ENCODE measurements at regions not wholly inside any gene's neighbourhood (a gene's known extent, or its start where the extent isn't known, plus 50 kb on each side); places are given as distances from the start of the nearest gene placed in this dataset.

- Histone ChIP-seq H3K27ac (no peak overlapping the region), H3K9me3 (no peaks in the 10 kb centered on the region), H3K4me1 (no peaks in the 10 kb centered on the region), H3K4me3 (no peak overlapping the region), H3K36me3 (no peaks in the 10 kb centered on the region), H3K27me3 (no peaks in the 10 kb centered on the region)
- no peak for TF ChIP-seq CTCF (IDR thresholded peaks at IDR 0.05)
- TF ChIP-seq POLR2A (IDR thresholded peaks at IDR 0.05) = no peak
- no peak for TF ChIP-seq POLR2AphosphoS5 (IDR thresholded peaks at IDR 0.05)
- TF ChIP-seq EP300 (IDR thresholded peaks at IDR 0.05) = no peak
- ATAC-seq = no peak
Observed at GRCh38 chr14:38786921-38787320, 316.1 kb downstream of the SEC23A start.

GRCh38 chr14:38777401-38777800, 325.6 kb downstream of the SEC23A start:
- no CpG with 5 or more reads among the region's 1 CpG for WGBS, 2 donors (ENCODE audit: low coverage in 1 of 2)
- Histone ChIP-seq H3K36me3 (no peaks in the 10 kb centered on the region), H3K4me1 (no peaks in the 10 kb centered on the region), H3K4me3 (no peak overlapping the region), H3K27me3 (no peaks in the 10 kb centered on the region), H3K9me3 (no peaks in the 10 kb centered on the region), H3K27ac (no peak overlapping the region)
- no peak for TF ChIP-seq POLR2AphosphoS5 (IDR thresholded peaks at IDR 0.05)
- no peak for TF ChIP-seq CTCF (IDR thresholded peaks at IDR 0.05)
- TF ChIP-seq POLR2A (IDR thresholded peaks at IDR 0.05) = no peak
- TF ChIP-seq EP300 (IDR thresholded peaks at IDR 0.05) = no peak
- ATAC-seq = no peak

GRCh38 chr14:38775986-38776385, 327.0 kb downstream of the SEC23A start:
- Histone ChIP-seq H3K27ac (no peak overlapping the region), H3K4me3 (no peak overlapping the region), H3K9me3 (no peaks in the 10 kb centered on the region), H3K27me3 (no peaks in the 10 kb centered on the region), H3K4me1 (no peaks in the 10 kb centered on the region), H3K36me3 (no peaks in the 10 kb centered on the region)
- TF ChIP-seq POLR2AphosphoS5 (IDR thresholded peaks at IDR 0.05) (no peak), EP300 (IDR thresholded peaks at IDR 0.05) (no peak), CTCF (IDR thresholded peaks at IDR 0.05) (no peak), POLR2A (IDR thresholded peaks at IDR 0.05) (no peak)
- WGBS, 2 donors (ENCODE audit: low coverage in 1 of 2) = 95 to 100% methylated on average over 1 of the region's 1 CpG
- ATAC-seq = no peak

GRCh38 chr14:38774162-38774561, 328.9 kb downstream of the SEC23A start:
- H3K4me1 ChIP-seq = no peaks in the 10 kb centered on the region
- H3K36me3 ChIP-seq = no peaks in the 10 kb centered on the region
- TF ChIP-seq CTCF (IDR thresholded peaks at IDR 0.05) (no peak), EP300 (IDR thresholded peaks at IDR 0.05) (no peak), POLR2A (IDR thresholded peaks at IDR 0.05) (no peak), POLR2AphosphoS5 (IDR thresholded peaks at IDR 0.05) (no peak)
- H3K4me3 ChIP-seq = no peak overlapping the region
- ATAC-seq = no peak
- no peaks in the 10 kb centered on the region for H3K9me3 ChIP-seq
- H3K27me3 ChIP-seq = no peaks in the 10 kb centered on the region
- H3K27ac ChIP-seq = no peak overlapping the region

- H3K27ac ChIP-seq = no peak overlapping the region
- no peaks in the 10 kb centered on the region for H3K4me1 ChIP-seq
- H3K4me3 ChIP-seq = no peak overlapping the region
- WGBS, 2 donors (ENCODE audit: low coverage in 1 of 2) = 63 to 67% methylated on average over 1 of the region's 1 CpG
- H3K9me3 ChIP-seq = no peaks in the 10 kb centered on the region
- no peaks in the 10 kb centered on the region for H3K27me3 ChIP-seq
- no peak for ATAC-seq
- no peaks in the 10 kb centered on the region for H3K36me3 ChIP-seq
- TF ChIP-seq EP300 (IDR thresholded peaks at IDR 0.05) (no peak), CTCF (IDR thresholded peaks at IDR 0.05) (no peak), POLR2AphosphoS5 (IDR thresholded peaks at IDR 0.05) (no peak)
Observed at GRCh38 chr14:38770251-38770650, 332.8 kb downstream of the SEC23A start.

Data from gastroesophageal sphincter (tissue), 4 donors.